ENCODE measurements at regions not wholly inside any gene's neighbourhood (a gene's known extent, or its start where the extent isn't known, plus 50 kb on each side); places are given as distances from the start of the nearest gene placed in this dataset.

GRCh38 chr4:115360431-115360830 lies 247.0 kb upstream of the NDST4 start:
- 63 to 81% (median 78%) methylated on average over 2 of the region's 2 CpGs for WGBS, 5 donors
- no peak for TF ChIP-seq CTCF (IDR thresholded peaks at IDR 0.05 in 8 of 11, conservative IDR thresholded peaks at IDR 0.05 in 3 of 11)
- TF ChIP-seq POLR2A (IDR thresholded peaks at IDR 0.05), result no peak
- TF ChIP-seq POLR2AphosphoS5 (IDR thresholded peaks at IDR 0.05), result no peak

GRCh38 chr4:115357776-115358175 lies 244.4 kb upstream of the NDST4 start:
- H3K27ac ChIP-seq, result no peak overlapping the region
- DNase-seq, result no peak
- H3K4me3 ChIP-seq, result no peak overlapping the region
- intact Hi-C loops (cut with DNase I; ENCODE audit: low total_unique reads), result no loop called here
- TF ChIP-seq POLR2AphosphoS5 (IDR thresholded peaks at IDR 0.05) (no peak), POLR2A (IDR thresholded peaks at IDR 0.05) (no peak), CTCF (IDR thresholded peaks at IDR 0.05 in 8 of 11, conservative IDR thresholded peaks at IDR 0.05 in 3 of 11) (no peak)
- H3K4me1 ChIP-seq, result no peaks in the 10 kb centered on the region
- H3K36me3 ChIP-seq, result no peaks in the 10 kb centered on the region
- H3K9me3 ChIP-seq, result peaks cover 0 to 33% (median 24%) of the 10 kb centered on the region in 8 donors
- H3K27me3 ChIP-seq (replicated peaks in 1 of 7), result no peaks in the 10 kb centered on the region

More at GRCh38 chr4:115360431-115360830, 247.0 kb upstream of the NDST4 start:
- H3K4me1 ChIP-seq, result no peaks in the 10 kb centered on the region
- H3K9me3 ChIP-seq, result peaks cover 0 to 8% (median 2%) of the 10 kb centered on the region in 8 donors
- no peak overlapping the region for H3K27ac ChIP-seq
- H3K36me3 ChIP-seq, result no peaks in the 10 kb centered on the region
- H3K4me3 ChIP-seq, result no peak overlapping the region
- DNase-seq, result no peak
- no peaks in the 10 kb centered on the region for H3K27me3 ChIP-seq (replicated peaks in 1 of 7)
- intact Hi-C loops (cut with DNase I; ENCODE audit: low total_unique reads), result no loop called here

- intact Hi-C loops (cut with DNase I; ENCODE audit: low total_unique reads), result no loop called here
- Histone ChIP-seq H3K4me1 (no peaks in the 10 kb centered on the region), H3K9me3 (peaks cover 0 to 47% (median 31%) of the 10 kb centered on the region in 8 donors), H3K4me3 (no peak overlapping the region), H3K27me3 (replicated peaks in 1 of 7) (no peaks in the 10 kb centered on the region), H3K36me3 (no peaks in the 10 kb centered on the region), H3K27ac (no peak overlapping the region)
- WGBS, 5 donors, result 82 to 92% (median 89%) methylated on average over 5 of the region's 5 CpGs
- DNase-seq, result no peak
- TF ChIP-seq POLR2A (IDR thresholded peaks at IDR 0.05), result no peak
- TF ChIP-seq POLR2AphosphoS5 (IDR thresholded peaks at IDR 0.05), result no peak
- no peak for TF ChIP-seq CTCF (IDR thresholded peaks at IDR 0.05 in 8 of 11, conservative IDR thresholded peaks at IDR 0.05 in 3 of 11)
Observed at GRCh38 chr4:115356176-115356575, 242.8 kb upstream of the NDST4 start.

- TF ChIP-seq CTCF (IDR thresholded peaks at IDR 0.05 in 8 of 11, conservative IDR thresholded peaks at IDR 0.05 in 3 of 11) (no peak), POLR2A (IDR thresholded peaks at IDR 0.05) (no peak)
- DNase-seq, result peak; percentile 53
- WGBS, 5 donors, result 73 to 100% (median 89%) methylated on average over 2 to 3 of the region's 3 CpGs
Observed at GRCh38 chr4:115355329-115355728, 241.9 kb upstream of the NDST4 start.

More at GRCh38 chr4:115355329-115355728, 241.9 kb upstream of the NDST4 start:
- H3K9me3 ChIP-seq, result peaks cover 0 to 50% (median 33%) of the 10 kb centered on the region in 8 donors
- H3K36me3 ChIP-seq, result no peaks in the 10 kb centered on the region
- H3K27ac ChIP-seq, result no peak overlapping the region
- H3K4me3 ChIP-seq, result no peak overlapping the region
- no peaks in the 10 kb centered on the region for H3K27me3 ChIP-seq (replicated peaks in 1 of 7)
- H3K4me1 ChIP-seq, result no peaks in the 10 kb centered on the region
- intact Hi-C loops (cut with DNase I; ENCODE audit: low total_unique reads), result no loop called here
